Liver (tissue), 8 donors: ENCODE measurements at regions not wholly inside any gene's neighbourhood (a gene's known extent, or its start where the extent isn't known, plus 50 kb on each side); places are given as distances from the start of the nearest gene placed in this dataset.
A peak's percentile ranks its signal among the peaks of the same experiment; 100 is the strongest.

Experiments used
- DNase-seq: peaks from one replicate; pipeline ENCODE4 v3.0.0-alpha.2; 2017; ENCODE audit warnings: low spot score
- H3K27ac ChIP-seq, 2 donors: one replicate each; pipeline ENCODE4 v1.7.0; 2013; ENCODE audit warnings: inconsistent platforms in 2 of 2, low read length in 2 of 2, control low read depth in 1 of 2, low read depth in 1 of 2, mild to moderate bottlenecking in 1 of 2
- H3K27me3 ChIP-seq, 4 donors: one replicate each; pipeline versions ENCODE4 v1.6.1 to v1.7.0; 2013; ENCODE audit warnings: low read length in 3 of 4, inconsistent platforms in 1 of 4, mild to moderate bottlenecking in 1 of 4, moderate library complexity in 1 of 4; ENCODE audit not compliant: control insufficient read depth in 4 of 4, insufficient read depth in 4 of 4
- H3K36me3 ChIP-seq, 4 donors: one replicate each; pipeline versions ENCODE4 v1.6.1 to v1.7.0; 2013; ENCODE audit warnings: low read length in 3 of 4, mild to moderate bottlenecking in 3 of 4, low read depth in 1 of 4, moderate library complexity in 1 of 4; ENCODE audit not compliant: control insufficient read depth in 4 of 4, insufficient read depth in 3 of 4
- H3K4me1 ChIP-seq, 4 donors: one replicate each; pipeline versions ENCODE4 v1.6.1 to v1.7.0; 2013; ENCODE audit warnings: low read length in 3 of 4, mild to moderate bottlenecking in 3 of 4, moderate library complexity in 1 of 4; ENCODE audit not compliant: control insufficient read depth in 4 of 4, insufficient read depth in 4 of 4
- H3K4me3 ChIP-seq, 3 donors: one replicate each; pipeline versions ENCODE4 v1.6.1 to v1.7.0; 2013; ENCODE audit warnings: low read length in 3 of 3, control low read depth in 1 of 3, low read depth in 1 of 3, mild to moderate bottlenecking in 1 of 3
- H3K9ac ChIP-seq, 2 donors: one replicate each; pipeline ENCODE4 v1.7.0; 2013; ENCODE audit warnings: low read length in 2 of 2, mild to moderate bottlenecking in 2 of 2, moderate library complexity in 2 of 2, control low read depth in 1 of 2, low read depth in 1 of 2
- H3K9me3 ChIP-seq, 4 donors: one replicate each; pipeline versions ENCODE4 v1.6.1 to v1.7.0; 2013; ENCODE audit warnings: low read length in 3 of 4; ENCODE audit not compliant: control insufficient read depth in 4 of 4
- EGR1 ChIP-seq, 2 donors: IDR thresholded peaks; 2 replicates each; pipeline ENCODE4 v1.6.1; 2016 to 2018; ENCODE audit warnings: antibody characterized with exemption in 2 of 2, low read depth in 2 of 2
- FOXA1 ChIP-seq: IDR thresholded peaks from 2 replicates; pipeline ENCODE4 v1.6.1; 2016; ENCODE audit warnings: antibody characterized with exemption
- FOXA2 ChIP-seq: IDR thresholded peaks from 2 replicates; pipeline ENCODE4 v1.6.1; 2016; ENCODE audit warnings: antibody characterized with exemption
- GABPA ChIP-seq, 2 donors: IDR thresholded peaks in 1 of 2; conservative IDR thresholded peaks in 1 of 2; 2 replicates each; pipeline ENCODE4 v1.6.1; 2016; ENCODE audit warnings: antibody characterized with exemption in 2 of 2, mild to moderate bottlenecking in 1 of 2, moderate library complexity in 1 of 2
- HNF4A ChIP-seq, 2 donors: conservative IDR thresholded peaks; 2 replicates each; pipeline ENCODE4 v1.6.1; 2016; ENCODE audit warnings: antibody characterized with exemption in 2 of 2, mild to moderate bottlenecking in 2 of 2
- HNF4G ChIP-seq: IDR thresholded peaks from 2 replicates; pipeline ENCODE4 v1.6.1; 2016; ENCODE audit warnings: antibody characterized with exemption
- NR2F2 ChIP-seq: IDR thresholded peaks from 2 replicates; pipeline ENCODE4 v1.6.1; 2016; ENCODE audit warnings: antibody characterized with exemption
- RAD21 ChIP-seq, 2 donors: IDR thresholded peaks; 2 replicates each; pipeline ENCODE4 v1.6.1; 2016; ENCODE audit warnings: antibody characterized with exemption in 2 of 2, mild to moderate bottlenecking in 2 of 2
- RXRA ChIP-seq, 2 donors: IDR thresholded peaks; 2 replicates each; pipeline ENCODE4 v1.6.1; 2017 to 2018; ENCODE audit warnings: antibody characterized with exemption in 2 of 2, mild to moderate bottlenecking in 1 of 2
- SP1 ChIP-seq: IDR thresholded peaks from 2 replicates; pipeline ENCODE4 v1.6.1; 2018; ENCODE audit warnings: antibody characterized with exemption, mild to moderate bottlenecking
- TAF1 ChIP-seq: conservative IDR thresholded peaks from 2 replicates; pipeline ENCODE4 v1.6.1; 2016; ENCODE audit warnings: antibody characterized with exemption, mild to moderate bottlenecking
- YY1 ChIP-seq: IDR thresholded peaks from 2 replicates; pipeline ENCODE4 v1.6.1; 2016; ENCODE audit warnings: antibody characterized with exemption, mild to moderate bottlenecking
- WGBS: extraction: QIAGEN DNeasy Blood & Tissue Kit; methylation state at CpG from one replicate; pipeline ENCODE4 v1.1.7; 2013; 5-methylcytosine and 5-hydroxymethylcytosine counted together
- TF ChIP-seq, protein P1 (sequence below): IDR thresholded peaks from 2 replicates; pipeline ENCODE4 v1.6.1; 2016; ENCODE audit warnings: antibody characterized with exemption
- TF ChIP-seq, protein P2 (sequence below): fragments of 150-350 bp; IDR thresholded peaks from 2 replicates; pipeline ENCODE4 v1.5.1; 2017; ENCODE audit warnings: improper control_type of control experiment, low read depth, low read length; ENCODE audit not compliant: missing input control
- TF ChIP-seq, protein P3 (sequence below): IDR thresholded peaks from 2 replicates; pipeline ENCODE4 v1.6.1; 2016; ENCODE audit warnings: antibody characterized with exemption
- donor health status: healthy.
- donor health status: healthy.
- donor health status: healthy.
- donor health status: healthy.
- donor health status: healthy.

DNA sequence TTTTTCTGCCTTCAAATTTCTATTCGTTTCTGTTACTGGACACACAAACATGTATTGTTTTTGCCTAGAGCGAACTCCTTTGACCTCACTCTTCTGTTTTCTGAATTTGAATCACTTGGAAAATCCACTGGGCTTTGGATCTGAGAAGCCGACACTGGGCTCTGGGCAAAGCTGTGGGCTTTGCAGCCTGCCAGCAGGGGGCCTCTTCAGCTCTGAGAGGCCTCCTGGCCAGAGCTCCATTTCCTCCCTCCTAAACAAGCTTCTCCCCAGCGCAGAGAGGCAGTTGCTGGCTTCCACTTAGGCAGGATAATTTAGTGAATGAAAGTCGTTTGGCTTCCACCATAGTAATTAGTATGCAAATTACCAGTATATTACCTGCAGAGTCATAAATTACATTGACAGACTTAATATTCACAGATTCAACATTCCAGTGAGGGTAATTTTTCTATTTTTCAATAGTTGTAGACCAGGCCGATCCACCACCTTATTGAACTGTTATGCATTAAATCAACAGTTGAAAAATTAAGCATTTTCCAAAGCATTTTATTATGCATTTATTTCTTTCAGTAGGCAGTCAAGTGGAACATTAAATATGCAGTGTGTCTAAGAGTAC, 104.0 kb upstream of the ZNF366 start:
- DNase-seq: peak; percentile 58
- Histone ChIP-seq H3K36me3 (no peaks in the 10 kb centered on the region), H3K4me1 (no peaks in the 10 kb centered on the region), H3K9ac (no peak overlapping the region), H3K27me3 (no peaks in the 10 kb centered on the region), H3K9me3 (no peaks in the 10 kb centered on the region), H3K4me3 (no peak overlapping the region), H3K27ac (no peak overlapping the region)
- 28% methylated on average over 6 of the region's 6 CpGs for WGBS
- peak in 1 of 2 donors; percentile 52 for TF ChIP-seq RXRA (IDR thresholded peaks at IDR 0.05)
- TF ChIP-seq RAD21 (IDR thresholded peaks at IDR 0.05): peak; percentile 84 to 91
- no peak for TF ChIP-seq FOXA2
- TF ChIP-seq TAF1: no peak
- TF ChIP-seq EGR1 (IDR thresholded peaks at IDR 0.05; ENCODE audit: low read depth in 2 of 2): no peak
- TF ChIP-seq, protein P1, sequence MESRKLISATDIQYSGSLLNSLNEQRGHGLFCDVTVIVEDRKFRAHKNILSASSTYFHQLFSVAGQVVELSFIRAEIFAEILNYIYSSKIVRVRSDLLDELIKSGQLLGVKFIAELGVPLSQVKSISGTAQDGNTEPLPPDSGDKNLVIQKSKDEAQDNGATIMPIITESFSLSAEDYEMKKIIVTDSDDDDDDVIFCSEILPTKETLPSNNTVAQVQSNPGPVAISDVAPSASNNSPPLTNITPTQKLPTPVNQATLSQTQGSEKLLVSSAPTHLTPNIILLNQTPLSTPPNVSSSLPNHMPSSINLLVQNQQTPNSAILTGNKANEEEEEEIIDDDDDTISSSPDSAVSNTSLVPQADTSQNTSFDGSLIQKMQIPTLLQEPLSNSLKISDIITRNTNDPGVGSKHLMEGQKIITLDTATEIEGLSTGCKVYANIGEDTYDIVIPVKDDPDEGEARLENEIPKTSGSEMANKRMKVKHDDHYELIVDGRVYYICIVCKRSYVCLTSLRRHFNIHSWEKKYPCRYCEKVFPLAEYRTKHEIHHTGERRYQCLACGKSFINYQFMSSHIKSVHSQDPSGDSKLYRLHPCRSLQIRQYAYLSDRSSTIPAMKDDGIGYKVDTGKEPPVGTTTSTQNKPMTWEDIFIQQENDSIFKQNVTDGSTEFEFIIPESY: no peak
- TF ChIP-seq, protein P2, sequence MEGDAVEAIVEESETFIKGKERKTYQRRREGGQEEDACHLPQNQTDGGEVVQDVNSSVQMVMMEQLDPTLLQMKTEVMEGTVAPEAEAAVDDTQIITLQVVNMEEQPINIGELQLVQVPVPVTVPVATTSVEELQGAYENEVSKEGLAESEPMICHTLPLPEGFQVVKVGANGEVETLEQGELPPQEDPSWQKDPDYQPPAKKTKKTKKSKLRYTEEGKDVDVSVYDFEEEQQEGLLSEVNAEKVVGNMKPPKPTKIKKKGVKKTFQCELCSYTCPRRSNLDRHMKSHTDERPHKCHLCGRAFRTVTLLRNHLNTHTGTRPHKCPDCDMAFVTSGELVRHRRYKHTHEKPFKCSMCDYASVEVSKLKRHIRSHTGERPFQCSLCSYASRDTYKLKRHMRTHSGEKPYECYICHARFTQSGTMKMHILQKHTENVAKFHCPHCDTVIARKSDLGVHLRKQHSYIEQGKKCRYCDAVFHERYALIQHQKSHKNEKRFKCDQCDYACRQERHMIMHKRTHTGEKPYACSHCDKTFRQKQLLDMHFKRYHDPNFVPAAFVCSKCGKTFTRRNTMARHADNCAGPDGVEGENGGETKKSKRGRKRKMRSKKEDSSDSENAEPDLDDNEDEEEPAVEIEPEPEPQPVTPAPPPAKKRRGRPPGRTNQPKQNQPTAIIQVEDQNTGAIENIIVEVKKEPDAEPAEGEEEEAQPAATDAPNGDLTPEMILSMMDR: peak; percentile 86

DNA sequence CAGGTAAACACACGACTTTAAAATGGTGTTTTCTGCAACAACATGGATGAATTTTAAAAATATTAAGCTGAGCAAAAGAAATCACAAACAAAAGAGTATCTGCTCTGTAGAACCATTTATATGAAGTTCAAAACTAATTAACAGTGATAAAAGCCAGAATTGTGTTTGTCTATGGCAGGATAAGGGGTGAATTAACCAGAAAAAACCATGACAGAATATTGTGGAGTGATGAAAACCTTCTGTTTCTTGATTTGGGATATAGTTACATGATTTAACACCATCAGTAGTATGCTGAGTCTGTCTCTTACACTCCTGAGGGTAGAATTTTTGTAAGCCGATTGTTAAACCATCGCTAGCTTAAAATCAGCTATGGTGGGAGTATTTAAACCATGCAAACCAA, 101.7 kb upstream of the ZNF366 start:
- Histone ChIP-seq H3K4me3 (no peak overlapping the region), H3K9ac (no peak overlapping the region), H3K27me3 (no peaks in the 10 kb centered on the region), H3K9me3 (no peaks in the 10 kb centered on the region), H3K36me3 (no peaks in the 10 kb centered on the region), H3K4me1 (no peaks in the 10 kb centered on the region), H3K27ac (no peak overlapping the region)
- TF ChIP-seq YY1 (no peak), RXRA (IDR thresholded peaks at IDR 0.05) (no peak), HNF4G (no peak), GABPA (IDR thresholded peaks at IDR 0.05 in 1 of 2, conservative IDR thresholded peaks at IDR 0.05 in 1 of 2) (no peak), NR2F2 (no peak), SP1 (no peak)
- TF ChIP-seq, protein P3, sequence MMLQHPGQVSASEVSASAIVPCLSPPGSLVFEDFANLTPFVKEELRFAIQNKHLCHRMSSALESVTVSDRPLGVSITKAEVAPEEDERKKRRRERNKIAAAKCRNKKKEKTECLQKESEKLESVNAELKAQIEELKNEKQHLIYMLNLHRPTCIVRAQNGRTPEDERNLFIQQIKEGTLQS: no peak
- DNase-seq: no peak
- WGBS: 83% methylated on average over 3 of the region's 3 CpGs

DNA sequence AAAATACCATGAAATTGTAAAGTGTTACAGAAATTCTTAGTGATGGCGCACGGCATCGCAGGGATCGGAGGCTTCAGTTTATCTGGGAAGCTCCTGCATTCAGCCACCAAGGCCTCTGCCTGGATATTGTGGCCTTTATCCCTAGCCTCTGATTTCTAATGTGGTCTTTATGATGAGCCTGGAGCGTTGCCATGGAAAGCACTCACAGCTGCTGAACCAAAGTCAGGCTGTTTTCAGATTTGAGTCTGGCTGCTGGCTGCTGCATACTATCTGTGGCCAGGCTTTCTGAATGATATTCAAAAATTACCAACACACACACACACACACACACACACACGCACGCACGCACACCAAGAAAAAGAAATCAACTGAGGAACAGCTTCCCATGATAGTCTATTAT, 101.1 kb upstream of the ZNF366 start:
- no peak for DNase-seq
- H3K4me3 ChIP-seq: no peak overlapping the region
- H3K9me3 ChIP-seq: no peaks in the 10 kb centered on the region
- no peak overlapping the region for H3K9ac ChIP-seq
- 89% methylated on average over 8 of the region's 8 CpGs for WGBS
- H3K27me3 ChIP-seq: no peaks in the 10 kb centered on the region
- no peaks in the 10 kb centered on the region for H3K36me3 ChIP-seq
- no peak overlapping the region for H3K27ac ChIP-seq
- TF ChIP-seq RAD21 (IDR thresholded peaks at IDR 0.05) (no peak), FOXA1 (no peak), HNF4A (conservative IDR thresholded peaks at IDR 0.05) (no peak), RXRA (IDR thresholded peaks at IDR 0.05) (no peak)
- no peaks in the 10 kb centered on the region for H3K4me1 ChIP-seq
